HG02981 (cell line): ENCODE measurements at regions not wholly inside any gene's neighbourhood (a gene's known extent, or its start where the extent isn't known, plus 50 kb on each side); places are given as distances from the start of the nearest gene placed in this dataset.
"Not testable (repeated sequence)": the region's sequence is repeated elsewhere in the genome, so short reads cannot be mapped to it uniquely, and the experiment has no call there.

ENCODE experiments used
- ATAC-seq: cut with Tn5 transposase; IDR thresholded peaks from one replicate; pipeline ENCODE4 v1.9.1; 2021; ENCODE audit warnings: mild to moderate bottlenecking, moderate library complexity; ENCODE audit not compliant: unreplicated experiment

DNA sequence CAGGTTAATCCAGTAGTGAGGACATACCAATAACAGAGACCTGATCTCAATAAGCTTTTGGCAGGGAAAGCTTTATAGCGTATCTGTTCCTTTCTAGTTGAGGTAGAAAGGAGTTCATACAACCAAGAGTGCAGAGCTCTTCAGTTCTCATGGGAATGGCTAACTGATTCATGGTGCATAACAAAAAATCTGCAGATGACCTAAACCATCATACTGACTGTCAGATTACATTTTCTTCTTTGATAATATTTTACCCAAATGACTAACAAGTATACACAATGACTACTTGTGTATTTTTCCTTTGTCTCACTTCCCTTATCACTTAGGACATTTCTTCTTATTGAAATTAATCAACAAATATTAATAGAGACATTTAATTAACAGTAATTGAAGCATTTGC is 140.0 kb upstream of the SERTAD2 start:
- no peak for ATAC-seq

DNA sequence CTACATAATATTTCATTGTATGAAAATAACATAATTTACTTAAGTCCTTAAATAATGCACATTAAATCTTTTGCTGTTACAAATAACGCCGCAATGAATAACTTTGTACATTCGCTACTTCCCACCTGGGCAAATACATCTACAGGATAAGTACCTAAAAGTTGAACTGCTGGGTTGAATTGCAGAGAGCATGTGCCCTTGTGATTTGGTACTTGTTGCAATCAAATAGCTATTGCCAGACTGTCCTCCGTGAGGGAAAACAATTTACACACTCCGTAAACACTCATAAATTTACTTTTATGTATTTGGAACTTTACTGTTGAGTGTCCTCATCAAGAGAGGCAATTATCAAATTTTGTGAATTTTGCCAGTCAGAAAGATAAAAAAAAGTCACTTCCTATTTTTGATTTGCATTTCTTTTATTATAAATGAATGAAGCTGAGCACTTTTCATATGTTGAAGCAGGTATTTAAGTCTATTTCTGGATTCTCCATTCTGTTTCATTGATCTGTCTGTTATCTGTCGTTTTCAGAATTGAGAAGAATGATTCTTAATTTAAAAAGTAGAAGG is 140.8 kb upstream of the SERTAD2 start:
- ATAC-seq: no peak

DNA sequence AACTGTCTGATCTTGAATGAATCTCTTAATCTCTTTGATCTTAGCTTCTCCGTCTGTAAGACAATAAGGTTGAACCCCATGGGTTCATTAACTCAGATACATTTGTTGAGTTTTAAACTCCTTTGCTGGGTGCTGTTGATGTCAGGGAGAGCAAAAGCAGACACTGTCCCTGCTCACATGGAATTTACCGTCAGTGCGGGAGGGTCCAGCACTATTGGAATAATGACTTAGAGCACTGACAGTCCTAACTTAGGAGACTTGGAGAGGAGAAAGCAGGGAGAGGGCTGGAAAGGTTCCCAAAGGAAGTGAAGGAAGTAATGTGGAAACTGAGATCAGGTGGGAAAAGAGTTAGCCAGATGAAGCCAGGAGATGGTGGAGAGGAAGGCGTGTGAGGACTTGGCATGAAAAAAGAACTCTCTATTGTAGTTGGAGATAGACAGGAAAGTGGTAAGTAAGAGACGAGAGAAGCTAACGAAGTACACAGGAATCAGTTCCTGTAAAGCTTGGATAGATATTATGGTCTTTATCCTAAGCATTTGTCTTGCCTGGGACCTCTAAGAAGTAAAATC is 141.4 kb upstream of the SERTAD2 start:
- no peak for ATAC-seq

DNA sequence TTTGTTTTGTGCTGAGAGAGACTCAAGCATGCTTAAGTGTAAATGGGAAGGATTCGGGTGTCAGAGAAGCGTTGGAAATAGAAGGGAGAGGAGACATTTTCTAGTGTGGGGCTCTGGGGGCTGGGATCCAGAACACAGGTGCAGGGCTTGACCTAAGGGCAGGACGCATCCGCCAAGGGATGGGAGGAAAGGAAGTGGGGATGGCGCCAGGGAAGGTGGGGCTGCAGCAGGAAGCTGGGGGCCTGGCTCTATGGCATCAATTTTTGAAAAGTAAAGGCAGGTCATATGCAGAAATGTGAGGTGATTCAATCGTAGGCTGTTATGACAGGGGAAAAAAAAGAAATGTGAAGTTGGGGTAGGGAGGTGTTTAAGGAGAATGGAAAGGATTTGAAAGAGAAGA is 143.2 kb upstream of the SERTAD2 start:
- ATAC-seq: no peak

GRCh38 chr2:64797881-64798575 is 144.3 kb upstream of the SERTAD2 start:
- no peak for ATAC-seq

GRCh38 chr2:64799592-64800252 is 146.0 kb upstream of the SERTAD2 start:
- ATAC-seq: no peak

- no peak for ATAC-seq
Measured at GRCh38 chr2:64803776-64804175, 150.1 kb upstream of the SERTAD2 start.

DNA sequence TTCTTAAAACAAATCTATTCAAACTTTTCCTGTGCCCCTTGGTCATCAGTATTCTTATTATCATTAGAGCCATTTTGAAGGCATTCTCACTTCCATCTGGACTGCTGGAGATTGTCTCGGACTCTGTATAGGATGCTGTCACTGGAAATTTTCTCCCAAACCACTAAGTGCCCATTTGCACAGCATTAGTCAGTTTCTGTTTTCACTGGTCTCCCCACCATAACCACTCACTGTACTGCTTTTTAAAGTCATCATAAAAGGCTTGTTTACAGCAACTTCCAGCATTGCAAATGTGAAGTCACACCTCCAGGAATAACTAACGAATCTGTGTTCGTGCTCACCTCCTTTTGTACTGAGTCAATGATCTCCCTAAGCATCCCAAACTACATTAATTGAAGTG is 150.9 kb upstream of the SERTAD2 start:
- ATAC-seq: no peak

GRCh38 chr2:64807417-64807816 is 153.7 kb upstream of the SERTAD2 start:
- ATAC-seq: no peak

DNA sequence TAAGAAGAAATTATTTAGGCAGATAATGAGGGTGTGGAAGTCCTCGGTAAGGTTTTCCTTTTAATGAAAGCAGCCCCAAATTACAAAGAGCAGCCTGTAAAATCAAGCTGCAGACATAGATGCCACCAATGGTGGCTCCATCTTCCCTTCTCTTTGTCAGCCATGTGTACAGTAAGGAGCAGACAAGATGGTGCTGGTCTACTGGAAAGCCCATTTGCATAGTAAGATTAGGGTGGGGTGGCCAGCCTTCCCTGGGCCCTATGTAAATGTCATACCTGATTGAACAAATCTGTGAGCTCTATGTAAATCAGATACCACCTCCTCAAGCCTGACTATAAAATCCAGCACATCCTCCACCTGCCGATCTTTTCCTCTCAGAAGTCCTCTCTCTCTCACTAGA is 154.4 kb upstream of the SERTAD2 start:
- no peak for ATAC-seq

DNA sequence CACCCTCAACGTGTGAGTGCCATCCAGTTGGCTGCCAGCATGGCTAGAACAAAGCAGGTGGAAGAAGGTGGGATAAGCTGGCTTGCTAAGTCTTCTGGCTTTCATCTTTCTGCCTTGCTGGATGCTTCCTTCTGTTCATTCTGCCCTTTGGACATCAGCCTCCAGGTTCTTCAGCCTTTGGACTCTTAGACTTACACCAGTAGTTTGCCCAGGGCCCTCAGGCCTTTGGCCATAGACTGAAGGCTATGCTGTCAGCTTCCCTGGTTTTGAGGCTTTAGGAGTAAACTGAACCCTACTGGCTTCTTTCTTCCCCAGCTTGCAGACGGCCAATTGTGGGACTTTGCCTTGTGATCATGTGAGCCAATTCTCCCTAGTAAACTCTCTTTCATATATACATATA is 155.0 kb upstream of the SERTAD2 start:
- ATAC-seq: no peak

GRCh38 chr2:64809216-64809615 is 155.5 kb upstream of the SERTAD2 start:
- ATAC-seq: no peak

- ATAC-seq: no peak
Measured at GRCh38 chr2:64812285-64812684, 158.6 kb upstream of the SERTAD2 start.

DNA sequence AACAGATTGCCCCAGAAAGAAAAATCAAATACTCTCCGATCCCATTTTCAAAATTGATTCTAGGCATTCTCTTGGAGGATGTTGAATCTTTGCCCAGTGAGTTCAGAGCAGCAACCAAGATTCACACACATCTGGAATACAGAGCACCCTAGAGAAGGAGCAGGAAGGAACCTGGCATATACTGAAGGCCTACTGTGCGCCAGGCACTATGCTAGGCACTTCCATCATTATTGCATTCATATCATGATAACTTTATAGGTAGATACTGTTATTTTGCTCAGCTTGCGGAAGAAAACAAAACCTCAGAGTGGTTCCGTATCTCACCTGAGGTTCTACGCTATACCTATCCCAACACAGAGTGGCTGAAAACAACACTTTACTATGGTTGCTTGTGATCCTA is 160.3 kb upstream of the SERTAD2 start:
- ATAC-seq: no peak

GRCh38 chr2:64816526-64816925 is 162.8 kb upstream of the SERTAD2 start:
- ATAC-seq: not testable (repeated sequence)

DNA sequence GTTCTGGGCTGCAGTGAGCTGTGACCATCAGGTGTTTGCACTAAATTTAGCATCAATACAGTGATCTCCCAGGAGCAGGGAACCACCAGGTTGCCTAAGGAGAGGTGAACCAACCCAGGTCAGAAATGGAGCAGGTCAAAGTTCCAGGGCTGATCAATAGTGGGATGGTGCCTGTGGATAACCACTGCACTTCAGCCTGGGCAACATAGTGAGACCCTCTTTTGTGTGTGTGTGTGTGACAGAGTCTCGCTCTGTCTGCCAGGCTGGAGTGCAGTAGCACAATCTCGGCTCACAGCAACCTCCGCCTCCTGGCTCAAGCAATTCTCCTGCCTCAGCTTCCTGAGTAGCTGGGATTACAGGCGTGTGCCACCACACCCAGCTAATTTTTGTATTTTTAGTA is 163.7 kb upstream of the SERTAD2 start:
- ATAC-seq: no peak

GRCh38 chr2:64818664-64819060 is 164.9 kb upstream of the SERTAD2 start:
- no peak for ATAC-seq

DNA sequence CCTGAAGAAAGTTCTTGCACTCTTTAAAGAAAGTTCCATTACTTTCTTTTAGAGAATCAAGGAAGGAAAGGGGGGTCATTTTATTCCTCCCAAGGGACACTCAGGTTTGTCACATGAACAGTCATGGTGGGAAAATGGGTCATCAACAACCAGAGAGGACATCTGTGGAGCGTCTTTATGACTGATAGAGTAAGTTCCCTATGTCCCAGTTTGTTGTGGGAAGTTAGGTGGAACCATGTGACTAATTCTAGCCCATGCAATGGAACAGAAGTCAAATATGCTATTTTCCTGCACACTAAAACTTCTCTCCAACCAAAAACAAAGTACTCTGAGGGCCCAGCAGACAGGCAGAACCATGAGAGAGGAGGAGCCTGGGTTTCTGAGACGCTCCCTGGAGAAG is 165.6 kb upstream of the SERTAD2 start:
- peak; percentile 15 for ATAC-seq

DNA sequence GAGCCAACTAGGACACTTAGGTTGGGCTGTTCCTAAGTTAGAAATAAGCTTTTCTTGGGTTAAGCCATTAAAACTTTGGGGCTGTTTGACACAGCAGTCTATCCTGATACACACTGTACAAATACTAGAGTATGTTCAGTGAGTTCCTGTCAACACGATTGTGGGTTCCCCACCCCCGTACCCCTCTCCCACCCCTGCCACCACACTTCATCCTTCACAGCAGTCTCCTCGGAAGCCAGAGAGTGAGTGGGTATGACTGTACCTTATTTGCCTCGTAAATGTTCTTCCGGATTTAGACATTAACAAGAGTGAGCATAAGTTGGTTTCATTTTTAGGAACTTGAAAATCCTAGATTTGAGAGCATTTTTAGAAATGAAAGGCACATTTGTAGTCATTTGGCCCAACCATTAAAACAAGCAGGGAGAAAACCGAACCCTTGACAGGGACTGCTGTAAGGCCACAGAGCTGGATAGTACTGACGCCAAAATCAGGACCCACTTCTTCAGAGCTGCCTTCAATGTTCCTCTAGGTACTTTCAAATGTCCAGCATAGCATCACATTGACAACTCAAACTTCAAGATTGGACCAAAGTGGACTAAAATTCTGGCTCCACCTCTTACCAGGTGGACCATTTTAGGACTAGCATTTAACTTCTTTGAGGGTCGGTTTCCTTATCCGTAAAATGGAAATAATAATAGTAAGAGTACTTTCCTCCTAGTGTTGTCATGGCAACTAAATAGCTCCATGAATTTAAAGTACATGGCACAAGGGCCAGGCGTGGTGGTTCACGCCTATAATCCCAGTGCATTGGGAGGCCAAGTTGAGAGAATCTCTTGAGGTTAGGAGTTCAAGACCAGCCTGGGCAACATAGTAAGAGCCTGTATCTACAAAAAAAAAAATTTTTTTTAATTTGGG is 166.3 kb upstream of the SERTAD2 start:
- peak; percentile 95 for ATAC-seq

GRCh38 chr2:64820901-64821300 is 167.2 kb upstream of the SERTAD2 start:
- no peak for ATAC-seq

GRCh38 chr2:64823794-64824193 is 165.4 kb upstream of the SLC1A4 start:
- no peak for ATAC-seq
